ENCODE measurements at regions not wholly inside any gene's neighbourhood (a gene's known extent, or its start where the extent isn't known, plus 50 kb on each side); places are given as distances from the start of the nearest gene placed in this dataset.

GRCh38 chr1:198833706-198834503 lies 195.1 kb downstream of the PTPRC start:
- TF ChIP-seq, protein P1, sequence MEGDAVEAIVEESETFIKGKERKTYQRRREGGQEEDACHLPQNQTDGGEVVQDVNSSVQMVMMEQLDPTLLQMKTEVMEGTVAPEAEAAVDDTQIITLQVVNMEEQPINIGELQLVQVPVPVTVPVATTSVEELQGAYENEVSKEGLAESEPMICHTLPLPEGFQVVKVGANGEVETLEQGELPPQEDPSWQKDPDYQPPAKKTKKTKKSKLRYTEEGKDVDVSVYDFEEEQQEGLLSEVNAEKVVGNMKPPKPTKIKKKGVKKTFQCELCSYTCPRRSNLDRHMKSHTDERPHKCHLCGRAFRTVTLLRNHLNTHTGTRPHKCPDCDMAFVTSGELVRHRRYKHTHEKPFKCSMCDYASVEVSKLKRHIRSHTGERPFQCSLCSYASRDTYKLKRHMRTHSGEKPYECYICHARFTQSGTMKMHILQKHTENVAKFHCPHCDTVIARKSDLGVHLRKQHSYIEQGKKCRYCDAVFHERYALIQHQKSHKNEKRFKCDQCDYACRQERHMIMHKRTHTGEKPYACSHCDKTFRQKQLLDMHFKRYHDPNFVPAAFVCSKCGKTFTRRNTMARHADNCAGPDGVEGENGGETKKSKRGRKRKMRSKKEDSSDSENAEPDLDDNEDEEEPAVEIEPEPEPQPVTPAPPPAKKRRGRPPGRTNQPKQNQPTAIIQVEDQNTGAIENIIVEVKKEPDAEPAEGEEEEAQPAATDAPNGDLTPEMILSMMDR (IDR thresholded peaks at IDR 0.05; ENCODE audit: low read depth, low read length) = no peak
- DNase-seq (ENCODE audit: low read depth, low spot score) = no peak
- no peak overlapping the region for H3K4me3 ChIP-seq (ENCODE audit: low read depth, low read length)
- in situ Hi-C loops (cut with HindIII; ENCODE audit: low sequenced_read_pairs) = no loop called here

GRCh38 chr1:198837278-198838021 lies 198.6 kb downstream of the PTPRC start:
- no peak for DNase-seq (ENCODE audit: low read depth, low spot score)
- no peak overlapping the region for H3K4me3 ChIP-seq (ENCODE audit: low read depth, low read length)
- in situ Hi-C loops (cut with HindIII; ENCODE audit: low sequenced_read_pairs) = no loop called here
- TF ChIP-seq, protein P1 (IDR thresholded peaks at IDR 0.05; ENCODE audit: low read depth, low read length) = no peak

DNA sequence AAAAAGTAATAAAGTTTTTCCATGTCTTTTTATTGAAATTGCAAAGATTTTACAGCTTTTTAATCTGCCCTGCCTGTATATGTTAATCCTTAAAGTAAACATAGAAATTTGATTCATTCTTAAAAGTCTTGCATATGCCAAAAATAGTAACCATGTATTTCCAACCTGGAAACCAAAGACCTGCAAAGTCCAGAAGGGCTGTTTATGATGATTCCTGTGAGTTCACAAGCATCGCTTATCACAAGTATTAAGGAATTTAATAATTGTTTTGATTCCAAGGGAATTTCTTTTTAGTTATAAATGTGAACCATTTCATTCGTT lies 199.1 kb downstream of the PTPRC start:
- TF ChIP-seq, protein P1 (IDR thresholded peaks at IDR 0.05; ENCODE audit: low read depth, low read length) = no peak
- DNase-seq (ENCODE audit: low read depth, low spot score) = no peak
- H3K4me3 ChIP-seq (ENCODE audit: low read depth, low read length) = no peak overlapping the region
- in situ Hi-C loops (cut with HindIII; ENCODE audit: low sequenced_read_pairs) = no loop called here

- no peak for DNase-seq (ENCODE audit: low read depth, low spot score)
- in situ Hi-C loops (cut with HindIII; ENCODE audit: low sequenced_read_pairs) = no loop called here
- TF ChIP-seq, protein P1 (IDR thresholded peaks at IDR 0.05; ENCODE audit: low read depth, low read length) = no peak
- H3K4me3 ChIP-seq (ENCODE audit: low read depth, low read length) = no peak overlapping the region
Measured at GRCh38 chr1:198841477-198841876, 202.6 kb downstream of the PTPRC start.

GRCh38 chr1:198842686-198843085 lies 203.8 kb downstream of the PTPRC start:
- DNase-seq (ENCODE audit: low read depth, low spot score) = no peak
- TF ChIP-seq, protein P1 (IDR thresholded peaks at IDR 0.05; ENCODE audit: low read depth, low read length) = no peak
- H3K4me3 ChIP-seq (ENCODE audit: low read depth, low read length) = no peak overlapping the region
- in situ Hi-C loops (cut with HindIII; ENCODE audit: low sequenced_read_pairs) = no loop called here

GRCh38 chr1:198845271-198845670 lies 206.4 kb downstream of the PTPRC start:
- no peak for DNase-seq (ENCODE audit: low read depth, low spot score)
- in situ Hi-C loops (cut with HindIII; ENCODE audit: low sequenced_read_pairs) = no loop called here
- TF ChIP-seq, protein P1 (IDR thresholded peaks at IDR 0.05; ENCODE audit: low read depth, low read length) = no peak
- no peak overlapping the region for H3K4me3 ChIP-seq (ENCODE audit: low read depth, low read length)
